ENCODE measurements at regions not wholly inside any gene's neighbourhood (a gene's known extent, or its start where the extent isn't known, plus 50 kb on each side); places are given as distances from the start of the nearest gene placed in this dataset.

DNA sequence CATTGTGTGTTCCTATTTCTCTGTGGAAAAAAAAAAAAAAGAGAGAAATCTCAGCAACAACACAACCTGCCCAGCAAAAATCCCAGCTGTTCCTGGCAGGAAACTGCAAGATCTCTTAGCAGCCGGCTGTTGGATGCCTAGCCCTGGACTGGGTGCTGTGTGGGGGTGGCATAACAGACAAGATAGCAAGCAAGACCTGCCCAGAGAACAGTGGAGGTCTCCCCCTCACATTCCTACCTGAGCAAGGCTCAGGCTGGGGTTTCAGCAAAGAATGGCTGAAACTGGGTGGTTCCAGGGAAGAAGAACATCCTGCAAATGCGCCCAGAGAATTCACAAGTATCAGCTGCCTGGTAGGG is 248.8 kb upstream of the ZMIZ1 start:
- TF ChIP-seq, protein P1, sequence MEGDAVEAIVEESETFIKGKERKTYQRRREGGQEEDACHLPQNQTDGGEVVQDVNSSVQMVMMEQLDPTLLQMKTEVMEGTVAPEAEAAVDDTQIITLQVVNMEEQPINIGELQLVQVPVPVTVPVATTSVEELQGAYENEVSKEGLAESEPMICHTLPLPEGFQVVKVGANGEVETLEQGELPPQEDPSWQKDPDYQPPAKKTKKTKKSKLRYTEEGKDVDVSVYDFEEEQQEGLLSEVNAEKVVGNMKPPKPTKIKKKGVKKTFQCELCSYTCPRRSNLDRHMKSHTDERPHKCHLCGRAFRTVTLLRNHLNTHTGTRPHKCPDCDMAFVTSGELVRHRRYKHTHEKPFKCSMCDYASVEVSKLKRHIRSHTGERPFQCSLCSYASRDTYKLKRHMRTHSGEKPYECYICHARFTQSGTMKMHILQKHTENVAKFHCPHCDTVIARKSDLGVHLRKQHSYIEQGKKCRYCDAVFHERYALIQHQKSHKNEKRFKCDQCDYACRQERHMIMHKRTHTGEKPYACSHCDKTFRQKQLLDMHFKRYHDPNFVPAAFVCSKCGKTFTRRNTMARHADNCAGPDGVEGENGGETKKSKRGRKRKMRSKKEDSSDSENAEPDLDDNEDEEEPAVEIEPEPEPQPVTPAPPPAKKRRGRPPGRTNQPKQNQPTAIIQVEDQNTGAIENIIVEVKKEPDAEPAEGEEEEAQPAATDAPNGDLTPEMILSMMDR (IDR thresholded peaks at IDR 0.05): no peak
- TF ChIP-seq POLR2AphosphoS5 (IDR thresholded peaks at IDR 0.05) (no peak), POLR2A (IDR thresholded peaks at IDR 0.05) (no peak)

Data from suprapubic skin (tissue), 4 donors.